H1 (cell line): ENCODE measurements at regions not wholly inside any gene's neighbourhood (a gene's known extent, or its start where the extent isn't known, plus 50 kb on each side); places are given as distances from the start of the nearest gene placed in this dataset.

ENCODE experiments used
- CTCF ChIA-PET: fragments of 300-600 bp; sonication (Branson Sonifier 250); formaldehyde crosslinking; loops from one replicate; lab custom pipeline; 2021; ENCODE audit not compliant: partially characterized antibody; lab: Charles Lee
- POLR2A ChIA-PET: fragments of 300-600 bp; sonication (Branson Sonifier 250); formaldehyde crosslinking; loops from one replicate; lab custom pipeline; 2021; ENCODE audit warnings: inconsistent platforms; ENCODE audit not compliant: partially characterized antibody; lab: Charles Lee
- DNase-seq, 2 experiments: peaks; one replicate each; pipeline versions ENCODE4 v3.0.0 to v3.0.0-alpha.2; 2010 to 2022; ENCODE audit warnings: low spot score in 2 of 2, low read depth in 1 of 2, mixed read lengths in 1 of 2
- FAIRE-seq: peaks from 2 replicates; lab custom pipeline; 2011; peaks lifted over from hg19 to GRCh38; lab: Jason Lieb, UNC
- H2AFZ ChIP-seq: 2 replicates; pipeline ENCODE4 v1.8.1; 2012; ENCODE audit warnings: low read length, inconsistent platforms
- H2AK5ac ChIP-seq: 2 replicates; pipeline ENCODE4 v1.6.1; 2013; ENCODE audit warnings: low read depth, low read length
- H2BK120ac ChIP-seq: replicated peaks from 2 replicates; pipeline ENCODE3; 2013; ENCODE audit warnings: low read depth, low read length, inconsistent platforms
- H2BK12ac ChIP-seq: 2 replicates; pipeline ENCODE4 v1.6.1; 2013; ENCODE audit warnings: low read depth, low read length
- H2BK15ac ChIP-seq: 2 replicates; pipeline ENCODE4 v1.6.1; 2013; ENCODE audit warnings: low read length
- H2BK20ac ChIP-seq: 2 replicates; pipeline ENCODE4 v1.6.1; 2013; ENCODE audit warnings: low read length
- H2BK5ac ChIP-seq: 2 replicates; pipeline ENCODE4 v1.6.1; 2013; ENCODE audit warnings: low read depth, low read length
- H3K14ac ChIP-seq: 2 replicates; pipeline ENCODE4 v1.6.1; 2013; ENCODE audit warnings: inconsistent platforms; ENCODE audit not compliant: insufficient read length
- H3K18ac ChIP-seq: 2 replicates; pipeline ENCODE4 v1.6.1; 2013; ENCODE audit warnings: low read length; ENCODE audit errors: extremely low read depth
- H3K23ac ChIP-seq: 2 replicates; pipeline ENCODE4 v1.6.1; 2013; ENCODE audit warnings: inconsistent platforms; ENCODE audit not compliant: insufficient read length
- H3K23me2 ChIP-seq: 2 replicates; pipeline ENCODE4 v1.6.1; 2013; ENCODE audit warnings: low read depth, low read length
- H3K27ac ChIP-seq: 2 replicates; pipeline ENCODE4 v1.6.1; 2011; ENCODE audit warnings: low read depth, low read length, inconsistent platforms
- H3K27me3 ChIP-seq, 4 experiments: replicated peaks in 1 of 4; 1 replicate in 1 of 4; 2 replicates in 3 of 4; pipeline versions ENCODE4 v1.6.1 to v1.8.1; 2011 to 2013; ENCODE audit warnings: low read length in 3 of 4, mild to moderate bottlenecking in 3 of 4, inconsistent platforms in 2 of 4, mixed read lengths in 2 of 4, moderate library complexity in 1 of 4; ENCODE audit not compliant: control insufficient read depth in 3 of 4, insufficient read depth in 3 of 4; ENCODE audit errors: extremely low read depth in 1 of 4
- H3K36me3 ChIP-seq, 4 experiments: 2 replicates each; pipeline versions ENCODE4 v1.6.1 to v1.8.1; 2011 to 2013; ENCODE audit warnings: mild to moderate bottlenecking in 4 of 4, low read length in 3 of 4, moderate library complexity in 2 of 4, control low read depth in 1 of 4, inconsistent platforms in 1 of 4; ENCODE audit not compliant: insufficient read depth in 4 of 4, control insufficient read depth in 2 of 4
- H3K4ac ChIP-seq: replicated peaks from 2 replicates; pipeline ENCODE3; 2013; ENCODE audit warnings: low read length, low read depth, mixed read lengths, inconsistent platforms; ENCODE audit not compliant: insufficient read length
- H3K4me1 ChIP-seq, 4 experiments: replicated peaks in 1 of 4; 1 replicate in 1 of 4; 2 replicates in 3 of 4; pipeline versions ENCODE4 v1.6.1 to v1.8.1; 2011 to 2013; ENCODE audit warnings: low read length in 3 of 4, inconsistent platforms in 2 of 4, mixed read lengths in 1 of 4; ENCODE audit not compliant: insufficient read depth in 4 of 4, control insufficient read depth in 3 of 4
- H3K4me2 ChIP-seq, 2 experiments: 2 replicates each; pipeline versions ENCODE4 v1.6.1 to v1.8.1; 2011 to 2013; ENCODE audit warnings: low read depth in 2 of 2, low read length in 2 of 2, control low read depth in 1 of 2, inconsistent platforms in 1 of 2, mild to moderate bottlenecking in 1 of 2; ENCODE audit not compliant: insufficient read depth in 1 of 2
- H3K4me3 ChIP-seq, 4 experiments: fragments of 200-600, 300-600 bp in 1 of 4; sonication (generic), shearing (Covaris generic), sonication (Bioruptor Twin) in 1 of 4; 2 replicates each; pipeline versions ENCODE4 v1.5.1 to v1.8.1; 2011 to 2016; ENCODE audit warnings: low read length in 4 of 4, low read depth in 3 of 4, control low read depth in 2 of 4, inconsistent platforms in 2 of 4, mild to moderate bottlenecking in 2 of 4, mixed read lengths in 1 of 4, moderate library complexity in 1 of 4; ENCODE audit not compliant: insufficient read depth in 2 of 4; ENCODE audit errors: extremely low read depth in 1 of 4
- H3K56ac ChIP-seq: replicated peaks from 2 replicates; pipeline ENCODE3; 2013; ENCODE audit warnings: low read depth, mild to moderate bottlenecking, mixed read lengths, low read length, inconsistent platforms; ENCODE audit not compliant: insufficient read length
- H3K79me1 ChIP-seq: 2 replicates; pipeline ENCODE4 v1.6.1; 2013; ENCODE audit warnings: low read depth, low read length, control low read depth
- H3K79me2 ChIP-seq, 2 experiments: 2 replicates each; pipeline versions ENCODE4 v1.6.1 to v1.8.1; 2012 to 2013; ENCODE audit warnings: low read length in 2 of 2, mild to moderate bottlenecking in 2 of 2, inconsistent platforms in 1 of 2; ENCODE audit not compliant: insufficient read depth in 2 of 2, control insufficient read depth in 1 of 2
- H3K9ac ChIP-seq, 4 experiments: replicated peaks in 1 of 4; 1 replicate in 1 of 4; 2 replicates in 3 of 4; pipeline versions ENCODE4 v1.6.1 to v1.8.1; 2011 to 2013; ENCODE audit warnings: low read depth in 3 of 4, low read length in 3 of 4, control low read depth in 2 of 4, mild to moderate bottlenecking in 2 of 4, moderate library complexity in 2 of 4, inconsistent platforms in 1 of 4; ENCODE audit errors: extremely low read depth in 1 of 4
- H3K9me3 ChIP-seq, 2 experiments: 2 replicates each; pipeline versions ENCODE4 v1.6.1 to v1.8.1; 2012 to 2013; ENCODE audit warnings: mild to moderate bottlenecking in 2 of 2, moderate library complexity in 2 of 2, control low read depth in 1 of 2, inconsistent platforms in 1 of 2, low read depth in 1 of 2, low read length in 1 of 2, mixed read lengths in 1 of 2; ENCODE audit not compliant: insufficient read depth in 2 of 2
- H4K20me1 ChIP-seq, 2 experiments: replicated peaks in 1 of 2; 2 replicates each; pipeline versions ENCODE3 to v1.8.1; 2011 to 2013; ENCODE audit warnings: inconsistent platforms in 2 of 2, low read length in 2 of 2, mild to moderate bottlenecking in 1 of 2; ENCODE audit not compliant: insufficient read depth in 2 of 2, control insufficient read depth in 1 of 2
- H4K5ac ChIP-seq: 2 replicates; pipeline ENCODE4 v1.6.1; 2013; ENCODE audit warnings: low read length, low read depth, mixed read lengths, inconsistent platforms; ENCODE audit not compliant: insufficient read length
- H4K8ac ChIP-seq: 2 replicates; pipeline ENCODE4 v1.8.0; 2013; ENCODE audit warnings: mild to moderate bottlenecking, moderate library complexity, low read length, inconsistent platforms; ENCODE audit not compliant: insufficient read depth; ENCODE audit errors: extremely low read depth
- H4K91ac ChIP-seq: replicated peaks from 2 replicates; pipeline ENCODE3; 2013; ENCODE audit warnings: low read length, mixed read lengths, inconsistent platforms; ENCODE audit not compliant: insufficient read length
- CHD2 ChIP-seq: IDR thresholded peaks from 2 replicates; pipeline ENCODE4 v1.6.1; 2012; ENCODE audit warnings: low read length, improper control_type of control experiment
- E2F6 ChIP-seq: IDR thresholded peaks from 2 replicates; pipeline ENCODE4 v1.6.1; 2012; ENCODE audit warnings: inconsistent platforms
- EZH2 ChIP-seq: fragments of 200-600 bp; sonication (generic); IDR thresholded peaks from 2 replicates; pipeline ENCODE4 v1.7.1; 2012; ENCODE audit warnings: low read depth, mild to moderate bottlenecking, moderate library complexity, low read length, inconsistent platforms; ENCODE audit not compliant: severe bottlenecking
- GABPA ChIP-seq: IDR thresholded peaks from 2 replicates; pipeline ENCODE4 v1.6.1; 2011; ENCODE audit warnings: mild to moderate bottlenecking, low read length, moderate library complexity, borderline replicate concordance; ENCODE audit not compliant: insufficient read depth
- GTF2F1 ChIP-seq: IDR thresholded peaks from 2 replicates; pipeline ENCODE4 v1.6.1; 2012; ENCODE audit warnings: low read depth, low read length, improper control_type of control experiment, borderline replicate concordance
- MAFK ChIP-seq: IDR thresholded peaks from 2 replicates; pipeline ENCODE4 v1.6.1; 2012; ENCODE audit warnings: low read depth, mild to moderate bottlenecking, improper control_type of control experiment, low read length
- SP4 ChIP-seq: IDR thresholded peaks from 2 replicates; pipeline ENCODE4 v1.6.1; 2012; ENCODE audit warnings: low read length, inconsistent platforms
- SUZ12 ChIP-seq: fragments of 200-600 bp; sonication (generic); IDR thresholded peaks from 2 replicates; pipeline ENCODE4 v1.6.1; 2012; ENCODE audit warnings: mild to moderate bottlenecking, inconsistent platforms, low read length, moderate library complexity, mixed read lengths
- TBP ChIP-seq: IDR thresholded peaks from 2 replicates; pipeline ENCODE4 v1.6.1; 2011; ENCODE audit warnings: low read depth, low read length, improper control_type of control experiment
- WGBS, 2 experiments: shearing (Covaris generic) in 1 of 2; methylation state at CpG; one replicate each; pipeline versions ENCODE4 v1.1.6 to v1.1.7; 2013 to 2015; ENCODE audit warnings: low lambda C conversion rate in 2 of 2, mixed read lengths in 2 of 2, inconsistent platforms in 1 of 2, low coverage in 1 of 2, missing lambda C conversion rate in 1 of 2; ENCODE audit not compliant: insufficient replicate concordance in 2 of 2, insufficient coverage in 1 of 2, insufficient read length in 1 of 2; ENCODE audit errors: extremely low coverage in 1 of 2, missing lambda C conversion rate in 1 of 2; 5-methylcytosine and 5-hydroxymethylcytosine counted together

- no peaks in the 10 kb centered on the region for H3K27me3 ChIP-seq
- no peak overlapping the region for H3K56ac ChIP-seq
- FAIRE-seq: no peak
- H3K4me3 ChIP-seq: no peak overlapping the region
- DNase-seq: no peak
- H4K8ac ChIP-seq: no peak overlapping the region
- no peak overlapping the region for H2BK5ac ChIP-seq
- H3K4me2 ChIP-seq: no peak overlapping the region
- H3K23me2 ChIP-seq: no peaks in the 10 kb centered on the region
- H2AK5ac ChIP-seq: no peak overlapping the region
- no peak overlapping the region for H4K91ac ChIP-seq
- H4K5ac ChIP-seq: no peak overlapping the region
- no peaks in the 10 kb centered on the region for H3K79me1 ChIP-seq
- H3K27ac ChIP-seq: no peak overlapping the region
- no peak overlapping the region for H2BK20ac ChIP-seq
- CTCF ChIA-PET: no interaction called here
- no peaks in the 10 kb centered on the region for H3K36me3 ChIP-seq
- no peaks in the 10 kb centered on the region for H3K79me2 ChIP-seq
- no peak overlapping the region for H2BK12ac ChIP-seq
- H3K4ac ChIP-seq: no peak overlapping the region
- POLR2A ChIA-PET: no interaction called here
- no peak overlapping the region for H3K23ac ChIP-seq
- WGBS, 2 experiments: 100% methylated on average over 1 of the region's 1 CpG; no CpG with 5 or more reads in 1 of the 2 experiments
- no peaks in the 10 kb centered on the region for H4K20me1 ChIP-seq
- H2BK15ac ChIP-seq: no peak overlapping the region
- no peak overlapping the region for H2BK120ac ChIP-seq
- H3K14ac ChIP-seq: no peak overlapping the region
- no peak overlapping the region for H3K9ac ChIP-seq
- H3K4me1 ChIP-seq: peaks cover 0 to 5% (median 1%) of the 10 kb centered on the region in 4 experiments; a peak in 2 of 7 replicates
- H3K9me3 ChIP-seq: peaks cover 3 to 5% of the 10 kb centered on the region in 2 experiments; a peak in 1 of 4 replicates
- no peak overlapping the region for H3K18ac ChIP-seq
- H2AFZ ChIP-seq: no peak overlapping the region
- no peak for TF ChIP-seq GABPA
- TF ChIP-seq E2F6: no peak
- TF ChIP-seq SP4: no peak
- TF ChIP-seq GTF2F1: no peak
- TF ChIP-seq EZH2: no peak
- TF ChIP-seq CHD2: no peak
- TF ChIP-seq TBP: no peak
- TF ChIP-seq SUZ12: no peak
- TF ChIP-seq MAFK: no peak
Measured at GRCh38 chr21:28277324-28277723, 715.4 kb downstream of the LTN1 start.
